ENCODE measurements at regions not wholly inside any gene's neighbourhood (a gene's known extent, or its start where the extent isn't known, plus 50 kb on each side); places are given as distances from the start of the nearest gene placed in this dataset.

DNA sequence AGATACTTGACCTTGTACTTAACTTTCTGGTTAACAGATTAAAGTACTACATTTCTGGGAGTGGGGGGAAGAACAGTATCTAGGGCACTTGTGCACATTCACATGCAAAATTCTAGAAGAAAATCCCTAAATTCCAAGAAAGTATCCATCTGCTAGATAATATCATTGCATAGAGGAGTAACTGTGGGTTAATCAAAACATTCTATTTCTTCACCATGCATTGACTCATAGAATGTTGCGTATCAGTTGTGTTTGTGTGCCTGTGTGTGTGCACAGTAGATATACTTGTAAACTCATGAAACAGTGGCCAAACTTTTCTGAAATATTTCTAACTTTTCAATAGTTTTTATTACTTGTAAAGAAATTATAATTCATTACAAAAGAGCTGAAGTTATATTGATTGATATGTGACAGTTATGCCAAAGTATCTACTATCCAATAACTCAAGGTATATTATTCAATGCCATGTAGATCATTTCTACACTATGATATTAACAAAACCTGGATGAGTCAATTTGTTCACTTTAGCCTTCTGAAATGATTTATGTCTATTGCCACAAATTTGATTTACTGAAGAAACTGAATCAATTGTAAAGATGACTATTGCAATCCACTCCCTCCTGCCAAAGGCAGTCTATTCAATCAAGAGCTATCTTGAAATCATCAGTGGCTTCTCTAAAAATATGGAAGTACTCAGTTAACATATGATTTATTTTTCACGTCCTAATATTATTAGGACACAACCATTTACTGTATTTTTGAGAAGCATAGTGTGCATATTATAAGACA, 756.7 kb upstream of the ARGLU1 start:
- no peak for ATAC-seq (ENCODE audit: poor library complexity)
- TF ChIP-seq, protein P1, sequence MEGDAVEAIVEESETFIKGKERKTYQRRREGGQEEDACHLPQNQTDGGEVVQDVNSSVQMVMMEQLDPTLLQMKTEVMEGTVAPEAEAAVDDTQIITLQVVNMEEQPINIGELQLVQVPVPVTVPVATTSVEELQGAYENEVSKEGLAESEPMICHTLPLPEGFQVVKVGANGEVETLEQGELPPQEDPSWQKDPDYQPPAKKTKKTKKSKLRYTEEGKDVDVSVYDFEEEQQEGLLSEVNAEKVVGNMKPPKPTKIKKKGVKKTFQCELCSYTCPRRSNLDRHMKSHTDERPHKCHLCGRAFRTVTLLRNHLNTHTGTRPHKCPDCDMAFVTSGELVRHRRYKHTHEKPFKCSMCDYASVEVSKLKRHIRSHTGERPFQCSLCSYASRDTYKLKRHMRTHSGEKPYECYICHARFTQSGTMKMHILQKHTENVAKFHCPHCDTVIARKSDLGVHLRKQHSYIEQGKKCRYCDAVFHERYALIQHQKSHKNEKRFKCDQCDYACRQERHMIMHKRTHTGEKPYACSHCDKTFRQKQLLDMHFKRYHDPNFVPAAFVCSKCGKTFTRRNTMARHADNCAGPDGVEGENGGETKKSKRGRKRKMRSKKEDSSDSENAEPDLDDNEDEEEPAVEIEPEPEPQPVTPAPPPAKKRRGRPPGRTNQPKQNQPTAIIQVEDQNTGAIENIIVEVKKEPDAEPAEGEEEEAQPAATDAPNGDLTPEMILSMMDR (IDR thresholded peaks at IDR 0.05), result no peak
- Mint-ChIP-seq H3K4me1 (ENCODE audit: low read depth) (no peaks in the 10 kb centered on the region), H3K27ac (no peak overlapping the region), H3K36me3 (ENCODE audit: low read depth) (no peaks in the 10 kb centered on the region), H3K27me3 (no peaks in the 10 kb centered on the region), H3K4me3 (no peak overlapping the region), H3K9me3 (peaks cover 4% of the 10 kb centered on the region)
- H3K27ac ChIP-seq (ENCODE audit: low read depth in 1 of 2, low read length in 2 of 2), result no peak overlapping the region
- ChIA-PET CTCF (no interaction called here), POLR2A (no interaction called here)
- intact Hi-C loops (cut with DNase I, micrococcal nuclease), result no loop called here
- H3K4me3 ChIP-seq (ENCODE audit: low read length), result no peak overlapping the region
- no peaks in the 10 kb centered on the region for H3K4me1 ChIP-seq (ENCODE audit: insufficient read depth, low read length)
- no peaks in the 10 kb centered on the region for H3K9me3 ChIP-seq (ENCODE audit: control insufficient read depth in 1 of 2, insufficient read depth in 1 of 2, low read length in 2 of 2)
- DNase-seq, result no peak
- H3K36me3 ChIP-seq (ENCODE audit: insufficient read depth, low read length), result no peaks in the 10 kb centered on the region
- no peaks in the 10 kb centered on the region for H3K27me3 ChIP-seq (ENCODE audit: control insufficient read depth in 1 of 2, insufficient read depth in 2 of 2, low read length in 2 of 2)

DNA sequence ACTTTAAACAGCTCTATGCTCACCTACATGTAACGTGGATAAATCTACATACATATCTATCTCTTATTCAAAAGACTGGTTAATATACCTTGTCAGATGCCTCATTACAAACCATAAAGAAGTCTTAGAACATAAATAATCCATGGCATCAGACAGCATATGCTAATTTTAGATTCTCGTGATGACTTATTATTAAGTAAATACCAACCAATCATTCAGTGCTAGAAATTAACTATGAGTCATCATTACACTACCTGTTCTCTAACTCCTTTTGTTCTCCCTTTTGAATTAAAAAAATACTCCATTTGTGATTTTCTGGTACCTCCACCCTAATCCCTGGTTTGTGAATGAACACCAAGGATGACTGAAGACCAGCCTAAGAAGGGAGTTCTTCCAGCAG, 754.3 kb upstream of the ARGLU1 start:
- intact Hi-C loops (cut with DNase I, micrococcal nuclease), result no loop called here
- ATAC-seq (ENCODE audit: poor library complexity), result no peak
- no peak for DNase-seq
- Mint-ChIP-seq H3K4me3 (no peak overlapping the region), H3K27ac (no peak overlapping the region), H3K4me1 (ENCODE audit: low read depth) (no peaks in the 10 kb centered on the region), H3K9me3 (peaks cover 4% of the 10 kb centered on the region), H3K36me3 (ENCODE audit: low read depth) (no peaks in the 10 kb centered on the region), H3K27me3 (no peaks in the 10 kb centered on the region)
- ChIA-PET CTCF (no interaction called here), POLR2A (no interaction called here)
- TF ChIP-seq, protein P1 (IDR thresholded peaks at IDR 0.05), result no peak
- no peaks in the 10 kb centered on the region for H3K36me3 ChIP-seq (ENCODE audit: insufficient read depth, low read length)
- no peaks in the 10 kb centered on the region for H3K4me1 ChIP-seq (ENCODE audit: insufficient read depth, low read length)
- H3K27ac ChIP-seq (ENCODE audit: low read depth in 1 of 2, low read length in 2 of 2), result no peak overlapping the region
- no peak overlapping the region for H3K4me3 ChIP-seq (ENCODE audit: low read length)
- H3K9me3 ChIP-seq (ENCODE audit: control insufficient read depth in 1 of 2, insufficient read depth in 1 of 2, low read length in 2 of 2), result no peaks in the 10 kb centered on the region
- no peaks in the 10 kb centered on the region for H3K27me3 ChIP-seq (ENCODE audit: control insufficient read depth in 1 of 2, insufficient read depth in 2 of 2, low read length in 2 of 2)

DNA sequence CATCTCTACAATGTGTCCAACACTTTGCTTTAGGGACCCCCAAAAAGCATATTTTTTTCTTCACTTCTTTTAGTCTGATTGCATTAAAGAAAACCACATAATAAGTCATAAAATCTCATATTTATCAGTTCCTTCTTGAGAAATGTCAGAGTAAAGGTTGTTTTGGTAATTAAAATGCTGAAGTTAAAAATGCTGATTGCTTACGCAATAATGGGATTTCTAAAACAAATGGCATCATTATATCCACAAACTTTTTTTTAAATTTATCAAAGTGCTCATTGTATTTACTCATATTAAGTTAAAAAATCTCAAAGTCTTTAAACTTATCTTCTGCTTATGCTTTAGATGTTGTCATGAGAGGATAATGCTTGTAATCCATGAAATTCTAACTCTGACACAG, 737.2 kb upstream of the ARGLU1 start:
- CTCF ChIA-PET, result no interaction called here
- no peaks in the 10 kb centered on the region for H3K36me3 Mint-ChIP-seq (ENCODE audit: low read depth)
- ATAC-seq (ENCODE audit: poor library complexity) (no peak), DNase-seq (no peak)
- H3K4me1 Mint-ChIP-seq (ENCODE audit: low read depth), result no peaks in the 10 kb centered on the region
- H3K27me3 ChIP-seq (ENCODE audit: control insufficient read depth in 1 of 2, insufficient read depth in 2 of 2, low read length in 2 of 2), result no peaks in the 10 kb centered on the region
- intact Hi-C loops (cut with DNase I, micrococcal nuclease), result no loop called here
- H3K9me3 Mint-ChIP-seq, result peaks cover 7% of the 10 kb centered on the region
- no peaks in the 10 kb centered on the region for H3K4me1 ChIP-seq (ENCODE audit: insufficient read depth, low read length)
- H3K4me3 ChIP-seq (ENCODE audit: low read length), result no peak overlapping the region
- POLR2A ChIA-PET, result no interaction called here
- H3K4me3 Mint-ChIP-seq, result no peak overlapping the region
- TF ChIP-seq, protein P1 (IDR thresholded peaks at IDR 0.05), result no peak
- no peak overlapping the region for H3K27ac ChIP-seq (ENCODE audit: low read depth in 1 of 2, low read length in 2 of 2)
- no peak overlapping the region for H3K27ac Mint-ChIP-seq
- peaks cover 0 to 7% of the 10 kb centered on the region in 2 experiments for H3K9me3 ChIP-seq (ENCODE audit: control insufficient read depth in 1 of 2, insufficient read depth in 1 of 2, low read length in 2 of 2)
- H3K27me3 Mint-ChIP-seq, result no peaks in the 10 kb centered on the region
- no peaks in the 10 kb centered on the region for H3K36me3 ChIP-seq (ENCODE audit: insufficient read depth, low read length)

Measured in CD4-positive, alpha-beta T cell (primary cell).